H7 (cell line): ENCODE measurements at regions not wholly inside any gene's neighbourhood (a gene's known extent, or its start where the extent isn't known, plus 50 kb on each side); places are given as distances from the start of the nearest gene placed in this dataset.

Experiments used
- DNase-seq: peaks from one replicate; pipeline ENCODE4 v3.0.0; 2012
- H3K27me3 ChIP-seq: 2 replicates; pipeline ENCODE4 v1.6.0; 2011; ENCODE audit warnings: mild to moderate bottlenecking, low read length; ENCODE audit not compliant: control insufficient read depth, insufficient read depth
- H3K36me3 ChIP-seq: replicated peaks from 2 replicates; pipeline ENCODE4 v1.5.1; 2011; ENCODE audit warnings: low read length; ENCODE audit not compliant: control insufficient read depth, insufficient read depth
- H3K4me3 ChIP-seq: 2 replicates; pipeline ENCODE4 v1.5.1; 2011; ENCODE audit warnings: low read depth, mild to moderate bottlenecking, control low read depth, low read length, moderate library complexity; ENCODE audit not compliant: insufficient read depth

DNA sequence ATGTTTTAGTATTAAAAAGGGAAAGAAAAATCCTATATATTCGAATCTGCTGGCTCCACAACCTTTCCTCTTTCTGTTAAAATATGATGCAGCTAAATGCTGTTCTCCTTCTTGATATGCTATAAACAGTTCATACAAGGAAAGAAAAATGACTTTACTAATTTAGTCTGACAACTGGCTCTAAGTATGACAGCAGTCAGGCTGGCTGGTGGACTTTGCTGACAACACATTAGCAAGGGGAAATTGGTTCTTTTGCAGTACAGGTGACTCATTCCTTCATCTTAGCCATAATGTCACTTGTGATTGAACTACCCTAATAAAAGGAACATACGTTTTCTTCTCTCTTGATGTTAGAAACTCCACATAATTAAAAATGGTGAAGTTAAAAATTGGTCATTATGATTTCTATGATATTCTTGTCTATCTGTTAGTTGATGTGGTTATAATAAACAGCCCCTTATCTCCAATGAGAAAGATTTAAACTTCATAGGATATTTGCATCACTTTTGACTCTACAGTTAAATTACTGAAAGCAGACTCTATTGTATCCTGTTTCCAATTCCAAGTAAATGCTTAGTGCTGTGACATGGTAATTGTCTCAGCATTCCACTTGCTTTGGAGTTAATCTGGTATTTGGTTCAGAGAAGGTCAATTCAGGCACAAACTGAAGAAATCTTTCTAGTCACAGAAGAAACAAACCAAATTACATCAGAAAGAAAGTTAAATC lies 315.3 kb upstream of the GULP1 start:
- Histone ChIP-seq H3K27me3 (no peaks in the 10 kb centered on the region), H3K4me3 (no peak overlapping the region), H3K36me3 (no peaks in the 10 kb centered on the region)
- DNase-seq = no peak

DNA sequence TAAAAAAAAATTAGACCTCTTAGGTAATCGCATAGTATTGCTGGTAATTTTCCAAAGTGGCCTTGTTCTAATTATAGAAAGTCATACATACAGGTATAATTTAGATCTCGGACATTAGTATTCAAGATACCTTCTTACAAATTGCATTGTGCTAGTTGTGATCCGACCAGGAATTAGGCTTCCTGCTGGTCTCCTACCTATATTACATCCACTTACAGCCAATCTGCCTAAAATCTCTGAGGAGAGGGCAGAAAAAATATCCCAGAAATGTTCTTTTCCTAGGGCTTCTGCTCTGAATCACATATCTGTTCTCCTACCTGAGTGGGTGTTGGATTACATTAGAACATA lies 314.7 kb upstream of the GULP1 start:
- Histone ChIP-seq H3K27me3 (no peaks in the 10 kb centered on the region), H3K36me3 (no peaks in the 10 kb centered on the region), H3K4me3 (no peak overlapping the region)
- no peak for DNase-seq

DNA sequence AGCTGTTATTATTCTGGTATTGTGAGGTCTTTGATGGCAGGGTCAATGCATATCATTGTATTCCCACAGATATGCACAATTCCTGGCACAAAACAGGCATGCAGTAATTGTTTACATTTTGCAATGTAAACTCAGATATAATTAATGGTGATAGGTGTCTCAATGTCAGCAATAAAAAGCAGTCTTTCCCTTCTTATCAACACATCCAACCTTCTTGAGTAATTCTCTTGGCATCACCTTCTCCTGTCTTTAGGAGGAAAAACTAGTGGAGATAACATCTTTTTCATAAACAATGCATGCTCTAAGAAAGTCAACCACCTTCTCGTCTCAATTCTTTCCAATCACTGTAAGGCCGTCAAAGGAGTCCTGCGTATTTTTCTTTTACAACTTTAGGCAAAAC lies 313.3 kb upstream of the GULP1 start:
- Histone ChIP-seq H3K4me3 (no peak overlapping the region), H3K36me3 (no peaks in the 10 kb centered on the region), H3K27me3 (no peaks in the 10 kb centered on the region)
- DNase-seq = no peak

DNA sequence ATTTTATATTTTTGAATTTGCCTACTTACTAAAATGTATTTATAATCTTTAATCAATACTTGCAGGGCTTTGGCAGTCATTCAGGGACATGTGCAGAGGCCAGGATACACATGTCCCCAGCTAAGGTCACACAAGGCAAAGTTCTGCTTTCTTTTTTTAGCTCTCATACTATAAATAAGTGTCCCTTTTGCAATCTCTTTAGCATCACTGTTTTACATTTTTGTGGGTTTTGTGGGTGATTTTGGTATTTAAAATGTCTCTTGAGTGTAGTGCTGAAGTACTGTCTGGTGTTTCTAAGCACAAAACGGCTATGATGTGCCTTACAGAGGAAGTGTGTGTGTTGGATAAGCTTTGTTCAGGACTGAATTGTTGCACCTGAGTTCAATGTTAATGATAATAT lies 309.0 kb upstream of the GULP1 start:
- DNase-seq = no peak
- no peaks in the 10 kb centered on the region for H3K36me3 ChIP-seq
- no peak overlapping the region for H3K4me3 ChIP-seq
- H3K27me3 ChIP-seq = no peaks in the 10 kb centered on the region

GRCh38 chr2:187985195-187985594 lies 306.5 kb upstream of the GULP1 start:
- H3K36me3 ChIP-seq = no peaks in the 10 kb centered on the region
- no peaks in the 10 kb centered on the region for H3K27me3 ChIP-seq
- H3K4me3 ChIP-seq = no peak overlapping the region
- no peak for DNase-seq

- no peaks in the 10 kb centered on the region for H3K27me3 ChIP-seq
- DNase-seq = no peak
- no peaks in the 10 kb centered on the region for H3K36me3 ChIP-seq
- H3K4me3 ChIP-seq = no peak overlapping the region
These were observed 305.8 kb upstream of the GULP1 start for GRCh38 chr2:187985923-187986322.

DNA sequence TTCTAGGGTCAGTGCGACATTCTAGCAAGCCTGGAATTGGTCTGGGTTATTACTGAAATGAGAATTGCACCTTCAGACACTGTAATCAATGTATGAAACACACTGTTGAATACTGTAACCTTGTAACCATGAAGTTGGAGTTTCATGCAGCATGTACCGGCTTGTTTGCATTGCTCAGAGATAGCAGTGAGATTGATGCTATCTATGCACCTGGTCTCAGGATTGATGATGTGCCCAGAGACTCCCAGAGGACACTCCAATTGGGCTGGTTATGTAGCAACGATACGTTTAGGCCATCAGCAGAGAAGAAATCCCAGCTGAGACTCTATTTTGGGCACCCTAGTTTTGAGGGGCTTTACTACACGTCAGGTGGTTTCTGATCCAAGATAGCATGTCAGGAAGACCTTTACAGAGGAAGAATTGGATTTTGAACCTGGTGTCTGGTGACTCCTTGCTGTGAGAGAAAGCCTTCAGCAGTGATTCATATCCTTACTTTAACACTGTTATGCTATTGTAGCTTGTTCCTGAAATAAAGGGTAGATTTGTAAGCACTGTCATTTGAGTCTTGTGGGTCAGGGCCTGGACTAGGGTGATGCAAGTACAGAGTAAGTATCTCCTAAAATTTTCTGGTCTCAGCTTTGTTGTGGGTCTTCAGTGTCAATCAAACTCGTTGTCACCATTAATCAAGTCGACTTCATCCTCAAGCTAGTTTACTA lies 305.1 kb upstream of the GULP1 start:
- no peaks in the 10 kb centered on the region for H3K36me3 ChIP-seq
- no peaks in the 10 kb centered on the region for H3K27me3 ChIP-seq
- DNase-seq = no peak
- H3K4me3 ChIP-seq = no peak overlapping the region

GRCh38 chr2:187988348-187988747 lies 303.3 kb upstream of the GULP1 start:
- Histone ChIP-seq H3K4me3 (no peak overlapping the region), H3K27me3 (no peaks in the 10 kb centered on the region), H3K36me3 (no peaks in the 10 kb centered on the region)
- no peak for DNase-seq

GRCh38 chr2:187989925-187990623 lies 301.6 kb upstream of the GULP1 start:
- Histone ChIP-seq H3K27me3 (no peaks in the 10 kb centered on the region), H3K36me3 (no peaks in the 10 kb centered on the region), H3K4me3 (no peak overlapping the region)
- no peak for DNase-seq

DNA sequence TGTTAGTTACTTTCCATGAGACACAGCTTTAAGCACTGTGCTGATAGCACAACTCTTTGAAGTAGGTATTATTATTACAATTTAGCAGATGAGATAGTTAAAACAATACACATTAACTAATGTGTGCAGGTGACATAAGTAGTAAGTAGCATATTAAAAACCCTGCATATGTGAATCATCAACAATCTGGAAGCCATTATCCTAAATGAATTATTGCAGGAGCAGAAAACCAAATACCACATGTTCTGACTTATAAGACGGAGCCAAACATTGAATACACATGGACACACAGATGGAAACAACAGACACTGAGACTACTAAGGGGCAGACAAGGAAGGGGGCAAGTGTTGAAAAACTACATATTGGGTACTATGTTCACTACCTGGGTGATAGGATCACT lies 300.3 kb upstream of the GULP1 start:
- no peaks in the 10 kb centered on the region for H3K27me3 ChIP-seq
- DNase-seq = no peak

GRCh38 chr2:187994464-187995331 lies 297.0 kb upstream of the GULP1 start:
- no peak for DNase-seq

More for the DNA sequence above, 300.3 kb upstream of the GULP1 start:
- Histone ChIP-seq H3K36me3 (no peaks in the 10 kb centered on the region), H3K4me3 (no peak overlapping the region)

GRCh38 chr2:187995556-187995955 lies 296.1 kb upstream of the GULP1 start:
- H3K36me3 ChIP-seq = no peaks in the 10 kb centered on the region
- no peak overlapping the region for H3K4me3 ChIP-seq
- DNase-seq = no peak
- H3K27me3 ChIP-seq = no peaks in the 10 kb centered on the region

More at GRCh38 chr2:187994464-187995331, 297.0 kb upstream of the GULP1 start:
- Histone ChIP-seq H3K27me3 (no peaks in the 10 kb centered on the region), H3K4me3 (no peak overlapping the region), H3K36me3 (no peaks in the 10 kb centered on the region)

DNA sequence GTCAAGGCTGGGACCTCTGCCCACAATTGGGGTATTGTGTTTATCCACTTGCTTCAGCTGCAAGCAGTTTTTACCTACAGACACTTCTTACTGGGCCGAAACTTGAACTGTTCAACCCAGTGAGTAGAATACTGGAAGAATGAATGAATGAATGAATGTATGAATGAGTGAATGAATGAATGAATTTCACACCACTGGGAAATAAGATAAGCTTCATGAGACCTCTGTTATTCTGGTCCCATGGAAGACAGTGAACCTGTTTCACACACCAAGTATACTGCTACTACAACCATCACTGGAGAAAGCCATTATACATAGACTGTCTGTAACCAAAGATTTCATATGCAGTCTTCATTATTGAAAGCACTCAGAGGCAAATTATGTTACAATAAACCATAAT lies 295.0 kb upstream of the GULP1 start:
- H3K36me3 ChIP-seq = no peaks in the 10 kb centered on the region
- no peak overlapping the region for H3K4me3 ChIP-seq
- no peak for DNase-seq
- H3K27me3 ChIP-seq = no peaks in the 10 kb centered on the region

DNA sequence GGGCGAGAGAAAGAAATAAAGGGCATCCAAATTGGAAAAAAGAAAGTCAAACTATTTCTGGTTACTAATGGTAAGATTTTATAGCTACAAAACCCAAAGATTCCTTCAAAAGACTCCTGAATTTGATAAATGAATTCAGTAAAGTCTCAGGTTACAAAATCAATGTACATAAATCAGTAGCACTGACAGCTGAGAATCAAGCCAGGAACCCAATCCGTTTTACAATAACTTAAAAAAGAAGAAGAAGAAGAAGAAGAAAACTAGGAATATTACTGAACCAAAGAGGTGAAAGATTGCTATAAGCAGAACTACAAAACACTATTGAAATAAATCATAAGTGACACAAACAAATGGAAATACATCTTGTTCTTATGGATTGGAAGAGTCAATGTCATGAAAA lies 291.5 kb upstream of the GULP1 start:
- no peaks in the 10 kb centered on the region for H3K36me3 ChIP-seq
- no peak overlapping the region for H3K4me3 ChIP-seq
- no peak for DNase-seq
- H3K27me3 ChIP-seq = no peaks in the 10 kb centered on the region
